Cardiac septum (tissue), 1 donor: ENCODE measurements at regions not wholly inside any gene's neighbourhood (a gene's known extent, or its start where the extent isn't known, plus 50 kb on each side); places are given as distances from the start of the nearest gene placed in this dataset.
"Not testable (repeated sequence)": the region's sequence is repeated elsewhere in the genome, so short reads cannot be mapped to it uniquely, and the experiment has no call there.

Experiments
- DNase-seq: peaks from one replicate; pipeline ENCODE4 v3.0.0-alpha.2; 2020; ENCODE audit warnings: low spot score
- intact Hi-C: fragments of 100-400 bp; cut with DNase I; formaldehyde crosslinking; loops from one replicate; pipeline ENCODE4 v1.14.0; 2022
- donor health status: DM: no; HTN: no; CAD: no.

GRCh38 chr20:55142932-55143331 is 667.5 kb downstream of the DOK5 start:
- DNase-seq, result no peak

DNA sequence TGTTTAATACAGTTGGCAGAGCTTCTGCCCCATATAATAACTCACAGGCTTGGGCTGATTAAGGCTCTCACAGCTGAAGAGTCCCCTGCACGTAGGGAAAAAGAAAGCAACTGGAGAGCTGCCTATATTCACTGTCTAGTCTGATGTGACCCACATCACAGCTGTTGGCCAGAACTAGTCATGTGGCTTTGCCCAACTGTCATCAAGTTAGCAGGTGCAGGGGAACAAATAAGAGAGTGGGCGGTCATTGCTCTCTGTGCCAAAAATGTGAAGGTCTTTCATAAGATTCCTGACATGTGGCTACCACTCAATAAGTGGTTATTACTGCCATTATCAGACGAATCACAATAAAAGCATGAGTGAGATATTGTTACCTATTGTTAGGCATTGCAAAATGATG is 665.2 kb downstream of the DOK5 start:
- no peak for DNase-seq
- intact Hi-C loops, result no loop called here

More at GRCh38 chr20:55142932-55143331, 667.5 kb downstream of the DOK5 start:
- intact Hi-C loops, result no loop called here

DNA sequence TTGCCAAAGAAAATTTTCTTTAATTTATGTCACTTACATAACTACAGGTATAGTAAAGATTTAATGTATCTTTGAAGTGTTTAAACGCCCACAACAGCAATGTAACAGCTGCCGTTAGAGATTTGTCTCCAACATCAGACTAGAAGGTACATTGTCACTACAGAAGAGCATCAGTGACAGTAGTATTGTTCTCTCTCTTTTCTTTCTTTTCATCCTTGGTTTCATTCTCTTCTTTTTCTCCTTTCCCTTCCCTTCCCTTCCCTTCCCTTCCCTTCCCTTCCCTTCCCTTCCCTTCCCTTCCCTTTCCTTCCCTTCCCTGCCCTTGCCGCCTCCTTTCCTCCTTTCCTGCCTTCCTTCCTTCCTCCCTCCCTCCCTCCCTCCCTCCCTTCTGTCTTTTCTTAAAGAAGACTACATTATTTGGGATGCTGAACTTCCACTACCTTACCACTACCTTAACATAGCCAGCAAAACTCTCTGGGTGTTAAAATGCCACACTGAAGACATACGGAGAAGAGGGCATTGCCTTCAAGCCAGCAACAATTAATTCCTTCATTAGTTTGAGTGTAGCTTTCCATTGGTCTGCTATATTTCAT is 663.9 kb downstream of the DOK5 start:
- intact Hi-C loops, result no loop called here

DNA sequence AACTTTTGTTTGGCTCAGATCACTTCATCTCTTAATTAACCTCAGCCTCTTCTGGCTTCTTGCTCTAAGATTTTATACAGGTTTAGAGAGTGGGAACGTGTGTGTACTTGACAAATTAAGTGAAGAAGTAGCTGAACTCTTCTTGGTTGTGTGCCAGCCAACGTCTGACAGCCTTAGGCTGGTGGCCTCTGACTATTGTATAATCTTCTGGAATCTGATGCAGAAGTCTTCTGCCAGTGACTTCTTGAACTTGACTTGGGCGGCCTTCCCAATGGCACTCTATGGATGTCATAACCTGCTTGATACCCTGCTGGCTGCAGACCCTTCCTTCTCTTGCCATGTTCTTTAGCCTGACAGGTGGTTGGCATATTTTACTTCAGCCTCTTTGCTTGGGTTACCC is 660.5 kb downstream of the DOK5 start:
- no peak for DNase-seq
- intact Hi-C loops, result no loop called here

More for the DNA sequence above, 663.9 kb downstream of the DOK5 start:
- DNase-seq, result no peak

DNA sequence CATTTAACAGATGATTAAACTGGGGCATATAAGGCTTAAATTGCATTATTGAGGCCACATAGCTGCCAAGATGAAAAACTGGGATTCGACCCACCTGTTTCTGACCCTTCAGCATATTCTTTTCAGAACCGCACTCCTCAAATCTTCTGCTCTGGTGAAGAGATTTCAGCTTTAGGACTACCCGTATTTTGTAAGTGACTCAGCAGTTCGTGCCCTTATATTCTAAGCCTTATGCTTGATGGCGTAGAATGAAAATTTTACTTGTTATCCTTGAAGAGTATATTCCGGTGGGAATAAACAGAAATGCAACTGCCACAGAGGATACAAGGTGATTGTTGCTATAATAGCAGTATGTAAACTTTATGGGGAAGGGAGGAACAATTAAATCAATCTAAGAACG is 657.1 kb downstream of the DOK5 start:
- intact Hi-C loops, result no loop called here
- no peak for DNase-seq

DNA sequence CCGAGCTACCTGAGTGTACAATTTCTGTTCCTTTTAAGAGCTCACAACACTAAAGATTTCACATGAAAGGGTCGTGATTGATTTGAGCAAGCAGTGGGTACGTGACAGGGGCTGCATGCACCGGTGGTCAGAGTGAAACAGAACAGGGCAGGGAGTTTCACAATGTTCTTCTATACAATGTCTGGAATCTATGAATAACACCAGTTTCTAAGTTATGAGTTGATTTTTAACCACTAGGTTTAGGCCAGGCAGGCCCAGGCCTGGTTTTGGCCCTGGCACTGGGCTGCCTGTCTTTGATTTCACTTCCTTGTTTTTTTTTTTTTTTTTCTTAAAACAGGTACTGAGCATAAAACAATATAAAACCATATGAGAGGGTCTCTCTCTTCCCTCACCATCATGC is 642.2 kb downstream of the DOK5 start:
- intact Hi-C loops, DNase-seq: not testable (repeated sequence)

DNA sequence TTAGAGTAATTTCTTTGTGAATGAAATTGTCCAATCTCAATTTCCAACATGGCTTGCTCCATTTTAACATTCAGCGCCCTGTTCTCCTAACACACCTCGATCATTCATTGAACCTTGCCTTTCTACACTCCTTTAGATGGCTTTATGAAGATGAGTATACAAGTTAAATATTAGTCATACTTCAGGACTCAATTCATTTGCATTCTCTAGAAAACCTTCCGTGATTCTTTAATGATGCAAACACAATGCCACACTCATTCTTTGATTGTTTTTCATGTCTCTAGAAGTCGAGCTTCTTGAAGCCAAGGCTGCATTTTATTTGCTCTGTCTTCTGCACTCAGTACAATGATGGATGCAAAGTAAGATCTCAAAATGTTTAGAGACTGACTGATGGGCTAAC is 641.2 kb downstream of the DOK5 start:
- DNase-seq, result no peak
- intact Hi-C loops, result no loop called here

GRCh38 chr20:55103188-55103587 is 627.8 kb downstream of the DOK5 start:
- intact Hi-C loops, result no loop called here
- DNase-seq, result no peak

DNA sequence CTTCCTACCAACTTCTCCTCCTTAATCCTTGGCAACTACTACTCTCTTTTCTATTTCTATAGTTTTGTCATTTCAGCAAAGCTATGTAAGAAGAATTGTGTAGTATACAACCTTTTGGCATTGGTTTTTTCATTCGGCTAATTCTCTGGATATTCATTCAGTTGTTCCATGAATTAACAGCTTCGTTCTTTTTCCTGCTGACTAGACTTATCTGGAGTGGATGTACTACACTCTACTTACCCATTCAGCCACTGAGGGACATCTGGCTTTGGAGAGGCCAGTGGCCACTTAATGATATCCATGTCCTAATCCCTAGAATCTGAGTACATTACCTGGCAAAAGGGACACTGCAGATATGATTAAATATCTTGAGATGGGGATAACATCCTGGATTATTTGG is 623.9 kb downstream of the DOK5 start:
- intact Hi-C loops, result no loop called here

GRCh38 chr20:55097621-55098020 is 622.2 kb downstream of the DOK5 start:
- intact Hi-C loops, result no loop called here
- no peak for DNase-seq

More for the DNA sequence above, 623.9 kb downstream of the DOK5 start:
- DNase-seq, result no peak

DNA sequence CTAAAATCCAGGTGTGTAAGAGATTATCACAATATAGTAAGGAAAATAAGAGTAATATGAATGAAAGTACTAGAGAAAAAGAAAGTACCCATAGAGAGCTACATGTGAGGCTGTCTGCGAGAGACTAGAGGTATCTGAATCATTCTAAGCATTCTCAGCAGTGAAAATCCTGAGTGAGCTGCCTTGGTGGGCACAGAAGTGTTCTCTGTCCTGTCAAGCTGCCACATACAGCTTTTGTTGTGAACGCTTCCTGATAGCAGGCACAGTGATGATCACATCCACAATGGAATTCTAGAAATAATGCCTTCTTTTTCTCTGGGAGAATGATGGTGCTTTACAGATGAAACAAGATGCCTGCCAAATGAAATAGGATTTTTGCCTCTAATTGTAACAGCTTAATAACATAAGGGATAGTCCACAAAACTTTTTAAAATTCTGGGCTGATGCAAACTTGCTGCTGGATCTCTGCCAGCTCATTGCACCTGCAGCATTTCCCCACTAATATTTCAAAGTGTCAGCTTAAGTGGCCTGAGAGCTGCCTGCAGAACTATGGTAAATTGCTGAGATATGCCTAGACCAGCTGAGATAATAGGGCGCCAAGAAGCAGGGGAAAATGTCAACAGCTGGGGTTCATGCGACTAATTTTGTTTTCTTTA is 620.5 kb downstream of the DOK5 start:
- intact Hi-C loops, result no loop called here
- DNase-seq, result no peak

DNA sequence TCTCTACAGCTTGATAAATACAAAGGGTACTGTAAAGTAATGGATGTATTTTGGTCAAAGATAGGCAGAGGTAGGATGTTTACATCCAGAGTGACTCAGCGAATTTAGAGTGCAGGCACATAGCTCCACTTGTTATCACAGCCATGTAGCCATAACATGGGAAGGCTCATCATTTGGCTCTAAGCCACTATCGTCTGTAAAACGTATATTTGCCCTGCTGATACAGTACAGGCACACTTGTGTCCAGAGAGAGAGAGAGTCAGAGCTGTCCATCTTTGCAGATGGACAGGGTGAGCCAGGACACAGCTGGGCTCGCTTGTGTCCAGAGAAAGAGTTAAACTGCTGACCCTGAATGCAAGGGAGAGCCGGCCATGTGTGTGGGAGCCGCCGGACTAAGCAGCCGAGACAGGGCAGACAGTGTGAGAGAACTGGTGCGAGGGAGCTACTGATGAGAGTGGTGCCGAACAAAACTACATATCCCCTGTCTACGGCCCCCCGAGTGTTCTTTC is 619.0 kb downstream of the DOK5 start:
- DNase-seq, result no peak
- intact Hi-C loops, result no loop called here

GRCh38 chr20:55090286-55090685 is 614.9 kb downstream of the DOK5 start:
- intact Hi-C loops, result no loop called here
- DNase-seq, result no peak

- DNase-seq, result no peak
- intact Hi-C loops, result no loop called here
Observed at GRCh38 chr20:55086421-55086820, 611.0 kb downstream of the DOK5 start.

- no peak for DNase-seq
- intact Hi-C loops, result no loop called here
Observed at GRCh38 chr20:55079917-55080316, 604.5 kb downstream of the DOK5 start.

DNA sequence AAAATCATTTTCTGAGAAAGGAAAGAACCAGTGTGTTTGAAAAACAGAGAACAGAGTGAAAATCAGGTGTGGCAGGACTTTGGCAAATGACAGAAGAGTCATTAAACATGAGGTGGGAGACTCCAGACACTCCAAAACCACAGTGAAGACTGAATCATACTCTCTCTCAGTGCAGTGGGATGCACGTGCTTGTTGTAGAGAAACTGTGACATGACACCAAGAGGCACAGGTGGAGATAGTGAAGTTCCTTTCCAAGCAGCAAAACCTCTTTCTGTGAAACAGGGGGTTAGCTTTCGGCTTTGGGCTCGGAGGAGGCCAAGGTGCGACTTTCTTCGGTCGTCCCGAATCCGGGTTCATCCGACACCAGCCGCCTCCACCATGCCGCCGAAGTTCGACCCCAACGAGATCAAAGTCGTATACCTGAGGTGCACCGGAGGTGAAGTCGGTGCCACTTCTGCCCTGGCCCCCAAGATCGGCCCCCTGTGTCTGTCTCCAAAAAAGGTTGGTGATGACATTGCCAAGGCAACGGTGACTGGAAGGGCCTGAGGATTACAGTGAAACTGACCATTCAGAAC is 599.0 kb downstream of the DOK5 start:
- intact Hi-C loops, result not testable (repeated sequence)

GRCh38 chr20:55070001-55070400 is 594.6 kb downstream of the DOK5 start:
- DNase-seq, result no peak
- intact Hi-C loops, result no loop called here

More for the DNA sequence above, 599.0 kb downstream of the DOK5 start:
- DNase-seq, result not testable (repeated sequence)

- DNase-seq, result peak; percentile 73
- intact Hi-C loops, result no loop called here
Observed at GRCh38 chr20:55067158-55067825, 591.9 kb downstream of the DOK5 start.

DNA sequence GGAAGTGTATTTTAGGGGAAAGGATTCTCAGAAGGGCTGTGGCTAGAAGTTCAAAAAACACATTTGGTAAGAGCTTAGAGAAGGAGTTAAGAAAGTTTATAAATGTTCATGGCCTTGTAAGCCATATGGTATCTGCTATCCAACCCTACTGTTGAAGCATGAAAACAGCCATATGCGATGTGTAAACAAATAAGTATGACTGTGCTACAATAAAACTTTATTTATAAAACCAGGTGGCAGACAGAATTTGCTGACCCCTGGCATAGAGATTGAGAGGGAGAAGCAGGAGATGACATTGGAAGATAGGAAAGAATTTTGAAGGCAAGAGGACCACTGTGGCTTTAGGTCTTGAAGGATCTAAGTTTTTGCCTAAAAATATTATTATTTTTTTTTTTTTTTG is 583.5 kb downstream of the DOK5 start:
- intact Hi-C loops, result no loop called here
- DNase-seq, result no peak

DNA sequence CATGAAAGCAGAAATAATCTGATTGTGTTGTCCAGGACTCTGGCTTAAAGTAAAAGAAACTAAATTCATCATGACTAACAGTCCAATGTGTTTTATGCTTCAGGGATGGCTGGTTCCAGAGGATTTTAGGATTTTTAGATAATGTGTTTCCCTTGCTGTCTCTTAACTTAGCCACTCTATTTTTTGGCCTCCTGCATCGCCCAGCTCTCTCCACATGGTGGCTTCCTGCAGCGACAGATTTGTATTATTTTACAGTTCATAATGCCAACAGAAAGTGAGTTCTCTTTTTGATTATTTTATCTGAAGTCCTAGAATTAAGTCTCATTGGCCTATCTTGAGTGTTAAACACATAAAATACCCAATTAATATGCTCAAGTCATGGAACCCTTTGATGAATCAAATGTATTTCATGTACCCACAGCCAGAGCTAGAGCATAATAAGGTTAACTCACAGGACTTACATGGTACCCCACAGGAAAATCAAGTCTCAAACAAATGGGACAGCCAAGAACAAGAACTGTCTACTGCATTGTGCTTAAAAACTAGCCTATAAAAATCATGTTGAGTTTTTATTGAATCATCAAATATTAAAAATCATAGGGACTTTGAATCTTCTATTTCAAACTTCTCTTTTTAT is 582.5 kb downstream of the DOK5 start:
- intact Hi-C loops, result no loop called here
- DNase-seq, result no peak
